ENCODE measurements at regions not wholly inside any gene's neighbourhood (a gene's known extent, or its start where the extent isn't known, plus 50 kb on each side); places are given as distances from the start of the nearest gene placed in this dataset.

GRCh38 chr18:72470391-72470790 is 73.8 kb downstream of the CBLN2 start:
- no peaks in the 10 kb centered on the region for H3K9me3 ChIP-seq (ENCODE audit: insufficient read depth, low read length)

GRCh38 chr18:72468021-72468710 is 76.0 kb downstream of the CBLN2 start:
- H3K36me3 ChIP-seq (ENCODE audit: insufficient read depth, insufficient read length, low read length): no peaks in the 10 kb centered on the region
- H3K9me3 ChIP-seq (ENCODE audit: insufficient read depth, low read length): no peaks in the 10 kb centered on the region
- no peak for DNase-seq (ENCODE audit: low read depth, low spot score)
- TF ChIP-seq SUZ12 (IDR thresholded peaks at IDR 0.05; ENCODE audit: extremely low read depth, insufficient read depth, insufficient read length) (no peak), YY1 (IDR thresholded peaks at IDR 0.05; ENCODE audit: insufficient read depth, insufficient read length) (no peak), ZNF274 (IDR thresholded peaks at IDR 0.05; ENCODE audit: low read depth, low read length) (no peak)
- H3K9ac ChIP-seq (ENCODE audit: insufficient read length, low read depth): no peak overlapping the region
- peaks cover 14% of the 10 kb centered on the region for H3K27me3 ChIP-seq (ENCODE audit: insufficient read depth, insufficient read length)
- H3K4me3 ChIP-seq (ENCODE audit: insufficient read length, low read depth): no peak overlapping the region
- H3K4me1 ChIP-seq (ENCODE audit: insufficient read depth, insufficient read length): no peaks in the 10 kb centered on the region

More at GRCh38 chr18:72470391-72470790, 73.8 kb downstream of the CBLN2 start:
- TF ChIP-seq ZNF274 (IDR thresholded peaks at IDR 0.05; ENCODE audit: low read depth, low read length) (no peak), YY1 (IDR thresholded peaks at IDR 0.05; ENCODE audit: insufficient read depth, insufficient read length) (no peak), SUZ12 (IDR thresholded peaks at IDR 0.05; ENCODE audit: extremely low read depth, insufficient read depth, insufficient read length) (no peak)
- Histone ChIP-seq H3K4me1 (ENCODE audit: insufficient read depth, insufficient read length) (no peaks in the 10 kb centered on the region), H3K27me3 (ENCODE audit: insufficient read depth, insufficient read length) (peaks cover 15% of the 10 kb centered on the region), H3K9ac (ENCODE audit: insufficient read length, low read depth) (no peak overlapping the region), H3K4me3 (ENCODE audit: insufficient read length, low read depth) (no peak overlapping the region), H3K36me3 (ENCODE audit: insufficient read depth, insufficient read length, low read length) (no peaks in the 10 kb centered on the region)
- no peak for DNase-seq (ENCODE audit: low read depth, low spot score)

- Histone ChIP-seq H3K4me3 (ENCODE audit: insufficient read length, low read depth) (no peak overlapping the region), H3K4me1 (ENCODE audit: insufficient read depth, insufficient read length) (no peaks in the 10 kb centered on the region), H3K9ac (ENCODE audit: insufficient read length, low read depth) (no peak overlapping the region), H3K9me3 (ENCODE audit: insufficient read depth, low read length) (no peaks in the 10 kb centered on the region), H3K36me3 (ENCODE audit: insufficient read depth, insufficient read length, low read length) (no peaks in the 10 kb centered on the region), H3K27me3 (ENCODE audit: insufficient read depth, insufficient read length) (peaks cover 82% of the 10 kb centered on the region)
- DNase-seq (ENCODE audit: low read depth, low spot score): no peak
- TF ChIP-seq ZNF274 (IDR thresholded peaks at IDR 0.05; ENCODE audit: low read depth, low read length) (no peak), SUZ12 (IDR thresholded peaks at IDR 0.05; ENCODE audit: extremely low read depth, insufficient read depth, insufficient read length) (no peak)
Measured at GRCh38 chr18:72460210-72460680, 83.9 kb downstream of the CBLN2 start.

GRCh38 chr18:72458271-72458670 is 85.9 kb downstream of the CBLN2 start:
- no peak overlapping the region for H3K4me3 ChIP-seq (ENCODE audit: insufficient read length, low read depth)
- TF ChIP-seq SUZ12 (IDR thresholded peaks at IDR 0.05; ENCODE audit: extremely low read depth, insufficient read depth, insufficient read length): no peak
- TF ChIP-seq ZNF274 (IDR thresholded peaks at IDR 0.05; ENCODE audit: low read depth, low read length): no peak
- TF ChIP-seq YY1 (IDR thresholded peaks at IDR 0.05; ENCODE audit: insufficient read depth, insufficient read length): no peak
- no peak for DNase-seq (ENCODE audit: low read depth, low spot score)
- H3K36me3 ChIP-seq (ENCODE audit: insufficient read depth, insufficient read length, low read length): no peaks in the 10 kb centered on the region
- no peaks in the 10 kb centered on the region for H3K9me3 ChIP-seq (ENCODE audit: insufficient read depth, low read length)
- H3K9ac ChIP-seq (ENCODE audit: insufficient read length, low read depth): no peak overlapping the region
- peaks cover 97% of the 10 kb centered on the region for H3K27me3 ChIP-seq (ENCODE audit: insufficient read depth, insufficient read length)
- no peaks in the 10 kb centered on the region for H3K4me1 ChIP-seq (ENCODE audit: insufficient read depth, insufficient read length)

GRCh38 chr18:72456802-72457201 is 87.3 kb downstream of the CBLN2 start:
- no peak for TF ChIP-seq SUZ12 (IDR thresholded peaks at IDR 0.05; ENCODE audit: extremely low read depth, insufficient read depth, insufficient read length)
- TF ChIP-seq ZNF274 (IDR thresholded peaks at IDR 0.05; ENCODE audit: low read depth, low read length): no peak
- no peak for TF ChIP-seq YY1 (IDR thresholded peaks at IDR 0.05; ENCODE audit: insufficient read depth, insufficient read length)
- Histone ChIP-seq H3K9ac (ENCODE audit: insufficient read length, low read depth) (no peak overlapping the region), H3K4me3 (ENCODE audit: insufficient read length, low read depth) (no peak overlapping the region), H3K36me3 (ENCODE audit: insufficient read depth, insufficient read length, low read length) (no peaks in the 10 kb centered on the region), H3K9me3 (ENCODE audit: insufficient read depth, low read length) (no peaks in the 10 kb centered on the region), H3K4me1 (ENCODE audit: insufficient read depth, insufficient read length) (no peaks in the 10 kb centered on the region), H3K27me3 (ENCODE audit: insufficient read depth, insufficient read length) (peaks cover 97% of the 10 kb centered on the region)
- DNase-seq (ENCODE audit: low read depth, low spot score): no peak

GRCh38 chr18:72452328-72452727 is 91.8 kb downstream of the CBLN2 start:
- TF ChIP-seq ZNF274 (IDR thresholded peaks at IDR 0.05; ENCODE audit: low read depth, low read length): no peak
- no peak for TF ChIP-seq YY1 (IDR thresholded peaks at IDR 0.05; ENCODE audit: insufficient read depth, insufficient read length)
- no peak for TF ChIP-seq SUZ12 (IDR thresholded peaks at IDR 0.05; ENCODE audit: extremely low read depth, insufficient read depth, insufficient read length)
- peaks cover 3% of the 10 kb centered on the region; the same call in 1 of the 2 replicates for H3K9me3 ChIP-seq (ENCODE audit: insufficient read depth, low read length)

GRCh38 chr18:72444798-72445155 is 99.4 kb downstream of the CBLN2 start:
- Histone ChIP-seq H3K9me3 (ENCODE audit: insufficient read depth, low read length) (peaks cover 3% of the 10 kb centered on the region; the same call in 1 of the 2 replicates), H3K36me3 (ENCODE audit: insufficient read depth, insufficient read length, low read length) (no peaks in the 10 kb centered on the region), H3K9ac (ENCODE audit: insufficient read length, low read depth) (no peak overlapping the region), H3K4me1 (ENCODE audit: insufficient read depth, insufficient read length) (no peaks in the 10 kb centered on the region), H3K27me3 (ENCODE audit: insufficient read depth, insufficient read length) (peaks cover 97% of the 10 kb centered on the region), H3K4me3 (ENCODE audit: insufficient read length, low read depth) (no peak overlapping the region)
- TF ChIP-seq YY1 (IDR thresholded peaks at IDR 0.05; ENCODE audit: insufficient read depth, insufficient read length) (no peak), ZNF274 (IDR thresholded peaks at IDR 0.05; ENCODE audit: low read depth, low read length) (no peak), SUZ12 (IDR thresholded peaks at IDR 0.05; ENCODE audit: extremely low read depth, insufficient read depth, insufficient read length) (no peak)
- peak; percentile 66 for DNase-seq (ENCODE audit: low read depth, low spot score)

More at GRCh38 chr18:72452328-72452727, 91.8 kb downstream of the CBLN2 start:
- Histone ChIP-seq H3K4me3 (ENCODE audit: insufficient read length, low read depth) (no peak overlapping the region), H3K27me3 (ENCODE audit: insufficient read depth, insufficient read length) (peaks cover 100% of the 10 kb centered on the region), H3K36me3 (ENCODE audit: insufficient read depth, insufficient read length, low read length) (no peaks in the 10 kb centered on the region), H3K4me1 (ENCODE audit: insufficient read depth, insufficient read length) (no peaks in the 10 kb centered on the region), H3K9ac (ENCODE audit: insufficient read length, low read depth) (no peak overlapping the region)
- DNase-seq (ENCODE audit: low read depth, low spot score): no peak
